ENCODE measurements at regions not wholly inside any gene's neighbourhood (a gene's known extent, or its start where the extent isn't known, plus 50 kb on each side); places are given as distances from the start of the nearest gene placed in this dataset.

DNA sequence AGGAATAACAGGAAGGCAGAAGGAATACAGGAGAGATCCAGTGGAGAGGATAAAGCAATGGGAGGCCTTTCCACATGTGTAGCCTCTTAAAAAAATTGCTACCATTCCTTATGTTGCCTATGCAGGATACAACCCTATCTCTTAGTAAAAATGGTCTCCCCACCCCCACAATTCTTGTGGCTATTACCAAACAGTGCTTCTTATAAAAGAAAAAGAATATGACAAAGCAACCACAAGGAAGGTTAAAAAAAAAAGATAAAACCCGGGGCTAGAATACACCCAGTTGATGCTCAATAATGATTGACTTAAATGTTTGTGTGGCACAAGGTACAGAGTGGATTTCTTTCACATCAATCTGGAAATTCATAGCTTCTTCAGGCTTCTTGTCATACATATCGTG is 250.9 kb downstream of the HIVEP2 start:
- TF ChIP-seq CTCF (IDR thresholded peaks at IDR 0.05; ENCODE audit: insufficient read depth, low read length, poor library complexity, severe bottlenecking) (no peak), EZH2phosphoT487 (conservative IDR thresholded peaks at IDR 0.05; ENCODE audit: low read length) (no peak)
